IgD-negative memory B cell (primary cell): ENCODE measurements at regions not wholly inside any gene's neighbourhood (a gene's known extent, or its start where the extent isn't known, plus 50 kb on each side); places are given as distances from the start of the nearest gene placed in this dataset.
A peak's percentile ranks its signal among the peaks of the same experiment; 100 is the strongest.

ENCODE experiments used
- H3K27ac Mint-ChIP-seq, 3 donors: one replicate each; pipeline ENCODE4 v1.8.0; 2020 to 2022; ENCODE audit warnings: mild to moderate bottlenecking in 3 of 3, mixed read lengths in 3 of 3, moderate library complexity in 1 of 3
- H3K27me3 Mint-ChIP-seq: one replicate; pipeline ENCODE4 v1.8.0; 2021; ENCODE audit warnings: mixed read lengths
- H3K36me3 Mint-ChIP-seq: one replicate; pipeline ENCODE4 v1.8.0; 2020; ENCODE audit warnings: mild to moderate bottlenecking, mixed read lengths
- H3K4me1 Mint-ChIP-seq, 3 donors: one replicate each; pipeline ENCODE4 v1.8.0; 2020 to 2022; ENCODE audit warnings: mixed read lengths in 3 of 3, mild to moderate bottlenecking in 1 of 3
- H3K4me3 Mint-ChIP-seq, 4 donors: one replicate each; pipeline ENCODE4 v1.8.0; 2020 to 2022; ENCODE audit warnings: mild to moderate bottlenecking in 4 of 4, mixed read lengths in 4 of 4, moderate library complexity in 3 of 4
- H3K9me3 Mint-ChIP-seq, 3 donors: one replicate each; pipeline ENCODE4 v1.8.0; 2020 to 2021; ENCODE audit warnings: mixed read lengths in 3 of 3, mild to moderate bottlenecking in 1 of 3

DNA sequence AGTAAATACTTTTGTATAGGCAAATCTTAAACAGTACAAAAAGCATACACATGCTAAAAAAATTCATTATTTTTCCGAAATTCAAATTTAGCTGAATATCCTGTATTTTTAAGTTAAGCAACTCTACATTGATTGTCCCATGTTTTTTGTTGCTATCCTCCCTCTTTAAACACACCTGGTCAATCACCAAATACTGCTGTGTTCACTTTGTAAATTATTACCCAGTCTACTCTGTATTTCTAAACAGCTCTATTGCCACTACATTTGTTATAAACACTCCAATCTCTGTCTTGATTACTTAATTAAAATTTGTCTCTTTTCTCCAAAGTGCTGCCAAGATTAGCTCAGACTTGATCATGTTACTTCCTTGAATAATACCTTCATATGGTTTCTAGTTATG lies 466.5 kb upstream of the GJE1 start:
- H3K9me3 Mint-ChIP-seq = no peaks in the 10 kb centered on the region
- no peak overlapping the region for H3K4me3 Mint-ChIP-seq
- peaks cover 1% of the 10 kb centered on the region for H3K36me3 Mint-ChIP-seq
- no peaks in the 10 kb centered on the region for H3K27me3 Mint-ChIP-seq
- H3K4me1 Mint-ChIP-seq = peaks cover 0 to 1% (median 0%) of the 10 kb centered on the region in 3 donors
- H3K27ac Mint-ChIP-seq = no peak overlapping the region

DNA sequence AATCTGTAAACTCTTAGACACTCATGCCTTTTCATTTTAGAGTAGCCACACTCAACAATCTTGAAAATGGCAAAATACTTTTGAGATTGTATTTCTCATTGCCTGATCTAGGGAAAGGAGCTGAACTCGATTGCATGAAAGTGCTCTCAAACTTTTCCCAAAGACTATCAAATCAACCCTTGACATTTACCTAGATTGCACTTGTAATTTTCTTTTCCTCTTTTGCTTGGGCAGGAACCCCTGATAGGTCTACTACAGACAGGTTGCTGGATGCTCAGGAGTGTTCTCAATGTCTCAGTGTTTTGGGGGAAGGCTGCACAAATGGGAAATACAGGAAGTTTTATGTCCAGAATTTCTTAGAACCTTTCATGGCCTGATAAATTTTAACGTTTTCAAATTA lies 468.0 kb upstream of the GJE1 start:
- peaks cover 1% of the 10 kb centered on the region for H3K36me3 Mint-ChIP-seq

DNA sequence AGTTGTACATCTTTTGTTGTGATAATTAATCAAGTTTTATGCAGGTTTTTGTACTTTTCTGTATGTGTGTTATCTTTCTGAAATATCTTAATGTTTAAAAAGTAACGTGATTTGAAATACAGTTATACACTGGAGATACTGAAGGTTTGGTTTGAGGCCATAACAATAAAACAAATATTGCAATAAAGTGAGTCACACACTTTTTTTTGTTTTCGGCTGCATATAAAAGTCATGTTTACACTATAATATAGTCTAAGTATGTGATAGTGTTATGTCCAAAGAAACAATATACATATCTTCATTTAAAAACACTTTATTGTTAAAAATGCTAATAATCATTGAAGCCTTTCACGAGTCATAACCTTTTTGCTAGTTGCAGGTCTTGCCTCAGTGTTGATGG lies 473.1 kb upstream of the GJE1 start:
- Mint-ChIP-seq H3K27ac (no peak overlapping the region), H3K36me3 (no peaks in the 10 kb centered on the region), H3K27me3 (no peaks in the 10 kb centered on the region), H3K4me1 (no peaks in the 10 kb centered on the region), H3K4me3 (no peak overlapping the region), H3K9me3 (no peaks in the 10 kb centered on the region)

More for the DNA sequence above, 468.0 kb upstream of the GJE1 start:
- no peaks in the 10 kb centered on the region for H3K9me3 Mint-ChIP-seq
- no peaks in the 10 kb centered on the region for H3K4me1 Mint-ChIP-seq
- no peaks in the 10 kb centered on the region for H3K27me3 Mint-ChIP-seq
- no peak overlapping the region for H3K27ac Mint-ChIP-seq
- H3K4me3 Mint-ChIP-seq = no peak overlapping the region

DNA sequence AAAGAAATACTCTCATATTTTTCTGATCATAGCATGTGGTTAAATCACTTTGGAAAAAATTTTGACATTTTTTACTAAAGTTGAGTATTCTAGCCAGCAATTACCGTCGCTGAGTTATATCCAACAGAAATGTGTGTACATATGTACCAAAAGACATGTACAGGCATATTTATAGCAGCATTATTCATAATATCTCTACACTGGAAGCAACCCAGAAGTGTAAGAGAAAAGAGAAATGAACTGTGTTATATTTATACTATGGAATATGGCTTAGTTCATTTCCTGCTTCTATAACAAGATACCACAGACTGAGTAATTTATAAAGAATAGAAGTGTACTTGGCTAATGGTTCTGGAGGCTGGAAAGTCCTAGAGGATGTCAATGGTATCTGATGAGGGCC lies 474.0 kb upstream of the GJE1 start:
- H3K36me3 Mint-ChIP-seq = no peaks in the 10 kb centered on the region
- no peaks in the 10 kb centered on the region for H3K9me3 Mint-ChIP-seq
- H3K27ac Mint-ChIP-seq = no peak overlapping the region
- no peak overlapping the region for H3K4me3 Mint-ChIP-seq
- H3K27me3 Mint-ChIP-seq = no peaks in the 10 kb centered on the region
- H3K4me1 Mint-ChIP-seq = no peaks in the 10 kb centered on the region

DNA sequence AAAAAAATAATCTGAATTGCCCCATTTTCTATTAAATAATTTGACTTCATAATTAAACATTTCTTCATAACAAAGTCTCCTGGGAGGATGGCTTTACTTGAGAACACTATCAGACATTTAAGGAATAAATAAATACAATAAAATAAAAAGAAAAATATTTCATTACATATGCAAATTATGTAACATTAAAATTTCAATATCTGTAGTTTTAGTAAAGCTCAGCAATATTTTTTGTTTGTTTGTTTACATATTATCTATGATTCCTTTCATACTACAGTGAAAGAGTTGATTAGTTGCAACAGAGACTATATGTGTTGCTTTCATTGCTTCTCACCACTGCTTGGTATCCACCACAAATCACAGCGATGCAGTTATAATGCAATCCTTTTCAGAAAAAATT lies 474.9 kb upstream of the GJE1 start:
- H3K27me3 Mint-ChIP-seq = no peaks in the 10 kb centered on the region
- H3K4me1 Mint-ChIP-seq = no peaks in the 10 kb centered on the region
- no peak overlapping the region for H3K27ac Mint-ChIP-seq
- no peaks in the 10 kb centered on the region for H3K36me3 Mint-ChIP-seq
- no peaks in the 10 kb centered on the region for H3K9me3 Mint-ChIP-seq
- no peak overlapping the region for H3K4me3 Mint-ChIP-seq

DNA sequence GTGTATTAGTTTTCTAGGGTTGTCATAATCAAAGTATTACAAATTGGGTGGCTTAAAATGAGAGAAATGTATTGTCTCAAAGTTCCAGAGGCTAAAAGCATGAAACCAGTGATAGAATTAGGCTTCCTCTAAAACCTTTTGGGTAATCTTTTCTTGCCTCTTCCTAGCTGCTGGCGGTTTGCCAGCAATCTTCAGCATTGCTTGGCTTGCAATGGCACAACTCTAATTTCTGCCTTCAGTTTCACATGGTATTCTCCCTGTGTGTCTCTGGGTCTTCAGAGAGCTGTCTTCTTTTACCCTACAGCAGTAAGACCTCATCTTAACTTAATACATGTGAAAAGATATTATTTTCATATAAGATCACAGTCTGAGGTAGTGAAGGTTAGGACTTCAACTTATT lies 479.1 kb upstream of the GJE1 start:
- no peaks in the 10 kb centered on the region for H3K9me3 Mint-ChIP-seq
- no peak overlapping the region for H3K4me3 Mint-ChIP-seq
- no peaks in the 10 kb centered on the region for H3K27me3 Mint-ChIP-seq
- no peaks in the 10 kb centered on the region for H3K36me3 Mint-ChIP-seq
- H3K27ac Mint-ChIP-seq = no peak overlapping the region
- no peaks in the 10 kb centered on the region for H3K4me1 Mint-ChIP-seq

DNA sequence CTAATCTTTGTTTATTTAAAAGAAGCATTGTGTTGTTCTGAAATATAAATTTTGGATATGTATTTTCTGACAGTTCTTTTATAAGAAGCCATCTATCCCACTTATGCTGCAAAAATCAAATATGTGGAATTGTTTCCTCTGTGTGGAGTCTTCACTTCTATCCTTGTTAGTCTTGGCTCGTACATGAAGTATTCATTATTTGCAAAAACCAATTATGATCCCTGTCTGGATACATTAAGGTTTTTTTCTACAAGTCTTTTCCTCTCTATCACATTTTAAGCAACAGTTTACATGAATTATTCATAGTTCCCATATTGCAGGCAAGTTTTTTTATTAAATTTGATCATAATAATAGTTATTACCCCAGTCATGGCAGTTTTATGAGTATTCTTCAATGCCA lies 490.8 kb upstream of the GJE1 start:
- no peak overlapping the region for H3K4me3 Mint-ChIP-seq
- H3K27ac Mint-ChIP-seq = no peak overlapping the region
- H3K9me3 Mint-ChIP-seq = no peaks in the 10 kb centered on the region
- no peaks in the 10 kb centered on the region for H3K4me1 Mint-ChIP-seq
- H3K36me3 Mint-ChIP-seq = no peaks in the 10 kb centered on the region
- no peaks in the 10 kb centered on the region for H3K27me3 Mint-ChIP-seq

DNA sequence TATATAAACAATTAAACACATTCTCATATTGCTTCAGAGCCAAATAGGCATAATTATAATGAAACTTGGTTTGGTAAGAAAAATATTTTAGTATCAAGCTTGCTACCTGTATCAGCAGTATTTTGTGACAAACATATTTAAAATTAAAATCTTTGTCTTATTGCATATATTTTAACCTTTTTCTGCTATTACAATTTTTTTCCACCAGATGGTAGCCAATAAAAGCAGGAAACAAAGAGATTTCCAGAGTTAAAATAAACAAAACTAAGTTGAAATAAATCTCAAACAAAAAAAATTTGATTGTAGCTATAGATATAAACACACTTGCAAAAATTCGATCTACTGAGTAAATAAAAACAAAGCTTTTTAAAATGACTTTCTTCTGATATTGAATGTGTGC lies 491.3 kb upstream of the GJE1 start:
- H3K4me1 Mint-ChIP-seq = no peaks in the 10 kb centered on the region
- no peaks in the 10 kb centered on the region for H3K9me3 Mint-ChIP-seq

DNA sequence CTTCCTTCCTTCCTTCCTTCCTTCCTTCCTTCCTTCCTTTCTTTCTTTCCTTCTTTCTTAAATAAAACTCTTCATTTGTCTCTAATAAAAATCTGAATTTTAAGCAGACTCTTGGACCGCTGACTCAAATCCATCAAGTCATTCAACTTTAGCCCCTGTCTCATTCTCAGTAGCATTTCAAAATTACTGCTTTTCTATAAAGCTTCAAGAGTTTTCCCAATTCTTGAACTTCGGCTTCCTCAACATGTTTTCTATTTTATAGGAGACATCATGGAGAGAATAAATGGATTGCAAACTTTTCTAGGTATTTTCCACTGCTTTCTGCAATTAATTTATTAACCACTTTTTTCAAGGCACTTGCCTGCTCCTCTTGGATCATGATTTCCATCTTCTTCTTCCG lies 497.1 kb upstream of the GJE1 start:
- H3K9me3 Mint-ChIP-seq = no peaks in the 10 kb centered on the region
- H3K4me3 Mint-ChIP-seq = no peak overlapping the region
- H3K36me3 Mint-ChIP-seq = no peaks in the 10 kb centered on the region
- H3K27ac Mint-ChIP-seq = no peak overlapping the region
- H3K27me3 Mint-ChIP-seq = no peaks in the 10 kb centered on the region
- H3K4me1 Mint-ChIP-seq = no peaks in the 10 kb centered on the region

More for the DNA sequence above, 491.3 kb upstream of the GJE1 start:
- Mint-ChIP-seq H3K27ac (no peak overlapping the region), H3K4me3 (no peak overlapping the region), H3K27me3 (no peaks in the 10 kb centered on the region), H3K36me3 (no peaks in the 10 kb centered on the region)

DNA sequence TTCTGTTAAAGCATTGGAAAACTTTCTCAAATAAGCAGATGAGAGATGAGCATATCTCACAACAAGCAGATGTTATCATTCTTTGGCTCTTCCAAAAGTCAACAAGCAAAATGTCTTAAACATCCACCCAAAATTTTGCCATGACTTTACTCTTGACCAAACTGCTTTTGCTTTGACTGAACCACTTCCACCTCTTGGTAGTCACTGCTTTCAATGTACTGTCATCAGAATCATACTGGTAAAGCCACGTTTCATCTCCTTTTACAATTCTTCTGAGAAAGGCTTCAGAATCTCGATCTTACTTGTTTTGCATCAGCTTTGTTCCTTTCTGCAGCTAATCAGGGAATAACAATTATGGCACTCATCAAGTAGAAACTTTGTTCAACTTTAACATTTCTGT lies 498.5 kb upstream of the GJE1 start:
- no peaks in the 10 kb centered on the region for H3K4me1 Mint-ChIP-seq
- H3K27me3 Mint-ChIP-seq = no peaks in the 10 kb centered on the region
- no peaks in the 10 kb centered on the region for H3K36me3 Mint-ChIP-seq
- peaks cover 0 to under 1% (median 0%) of the 10 kb centered on the region in 3 donors for H3K9me3 Mint-ChIP-seq
- no peak overlapping the region for H3K27ac Mint-ChIP-seq
- peak overlapping the region in 1 of 4 donors; percentile 34 for H3K4me3 Mint-ChIP-seq

DNA sequence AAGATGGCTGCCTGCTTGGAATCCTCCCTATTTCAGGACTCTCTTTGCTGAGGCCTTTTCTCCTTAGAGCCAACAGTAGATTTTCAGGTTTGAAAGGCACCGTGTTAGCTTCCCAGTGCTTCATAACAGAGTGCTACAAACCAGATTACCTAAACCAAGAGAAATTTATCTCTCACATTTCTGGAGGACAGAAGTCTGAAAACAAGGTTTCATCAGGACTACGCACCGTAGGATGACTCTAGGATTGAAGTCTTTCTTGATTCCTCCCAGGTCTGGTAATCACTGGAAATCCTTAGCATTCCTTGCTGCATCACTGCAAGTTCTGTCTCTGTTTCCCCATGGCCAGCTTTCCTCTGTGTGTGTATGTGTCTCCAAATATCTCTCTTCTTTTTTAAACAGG lies 508.4 kb upstream of the GJE1 start:
- Mint-ChIP-seq H3K27me3 (no peaks in the 10 kb centered on the region), H3K4me1 (no peaks in the 10 kb centered on the region), H3K9me3 (peaks cover 0 to 4% (median 4%) of the 10 kb centered on the region in 3 donors), H3K27ac (no peak overlapping the region), H3K36me3 (no peaks in the 10 kb centered on the region), H3K4me3 (no peak overlapping the region)

DNA sequence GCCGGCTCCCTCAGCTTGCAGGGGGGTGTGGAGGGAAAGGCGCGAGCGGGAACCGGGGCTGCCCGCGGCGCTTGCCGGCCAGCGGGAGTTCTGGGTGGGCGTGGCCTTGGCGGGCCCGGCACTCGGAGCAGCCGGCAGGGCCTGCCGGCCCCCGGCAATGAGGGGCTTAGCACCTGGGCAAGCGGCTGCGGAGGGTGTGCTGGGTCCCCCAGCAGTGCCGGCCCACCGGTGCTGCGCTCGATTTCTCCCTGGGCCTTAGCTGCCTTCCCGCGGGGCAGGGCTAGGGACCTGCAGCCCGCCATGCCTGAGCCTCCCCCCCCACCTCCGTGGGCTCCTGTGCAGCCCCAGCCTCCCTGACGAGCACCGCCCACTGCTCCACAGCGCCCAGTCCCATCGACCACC lies 514.5 kb upstream of the GJE1 start:
- H3K27me3 Mint-ChIP-seq = no peaks in the 10 kb centered on the region
- H3K4me3 Mint-ChIP-seq = no peak overlapping the region
- no peaks in the 10 kb centered on the region for H3K4me1 Mint-ChIP-seq
- no peaks in the 10 kb centered on the region for H3K36me3 Mint-ChIP-seq
- no peaks in the 10 kb centered on the region for H3K9me3 Mint-ChIP-seq
- H3K27ac Mint-ChIP-seq = no peak overlapping the region

DNA sequence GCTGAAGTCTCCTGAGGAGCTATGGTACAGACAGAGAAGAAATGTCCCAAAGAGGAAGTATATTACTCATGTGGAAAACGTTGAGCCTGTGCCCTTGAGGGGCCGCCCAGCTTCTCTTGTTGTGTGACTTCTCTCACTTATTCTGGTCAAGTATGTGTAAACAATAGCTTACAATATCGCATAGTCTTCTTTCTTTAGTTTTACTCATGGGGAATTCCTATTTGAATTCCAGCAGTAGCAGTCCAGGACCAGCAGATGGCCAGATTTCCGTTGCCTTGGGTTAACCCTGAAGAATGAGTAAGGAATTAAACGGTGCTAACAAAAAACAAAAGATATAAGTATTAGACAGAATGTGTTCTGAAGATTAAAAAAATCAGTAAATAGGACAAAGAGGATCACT lies 522.0 kb upstream of the GJE1 start:
- no peak overlapping the region for H3K4me3 Mint-ChIP-seq
- H3K27ac Mint-ChIP-seq = no peak overlapping the region
- H3K4me1 Mint-ChIP-seq = peaks cover 0 to 2% (median 0%) of the 10 kb centered on the region in 3 donors

DNA sequence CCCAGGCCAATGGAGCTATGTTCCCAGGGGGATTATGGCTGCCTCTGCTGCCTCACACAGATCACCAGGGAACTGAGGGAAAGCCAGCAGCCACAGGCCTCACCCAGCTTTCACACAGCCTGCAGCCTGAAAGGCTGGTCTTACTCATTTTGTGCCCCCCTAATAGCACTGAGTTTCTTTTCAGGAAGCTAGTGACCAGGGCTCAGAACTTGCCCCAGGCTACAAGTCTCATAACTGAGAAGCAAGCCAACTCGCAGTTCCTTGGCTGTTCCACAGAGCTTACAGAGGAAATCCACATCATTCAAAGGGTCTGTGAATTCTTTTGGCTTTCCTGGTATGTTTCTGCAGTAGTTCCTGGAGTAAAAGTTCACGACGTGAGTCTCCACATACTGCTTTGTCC lies 524.8 kb upstream of the GJE1 start:
- H3K4me1 Mint-ChIP-seq = peaks cover 0 to 2% (median 0%) of the 10 kb centered on the region in 3 donors
- peaks cover 2% of the 10 kb centered on the region for H3K27me3 Mint-ChIP-seq
- H3K27ac Mint-ChIP-seq = no peak overlapping the region
- H3K9me3 Mint-ChIP-seq = peaks cover 2 to 11% (median 6%) of the 10 kb centered on the region in 3 donors
- no peak overlapping the region for H3K4me3 Mint-ChIP-seq
- H3K36me3 Mint-ChIP-seq = no peaks in the 10 kb centered on the region

More for the DNA sequence above, 522.0 kb upstream of the GJE1 start:
- Mint-ChIP-seq H3K27me3 (peaks cover 2% of the 10 kb centered on the region), H3K9me3 (peaks cover 2 to 11% (median 6%) of the 10 kb centered on the region in 3 donors), H3K36me3 (no peaks in the 10 kb centered on the region)

DNA sequence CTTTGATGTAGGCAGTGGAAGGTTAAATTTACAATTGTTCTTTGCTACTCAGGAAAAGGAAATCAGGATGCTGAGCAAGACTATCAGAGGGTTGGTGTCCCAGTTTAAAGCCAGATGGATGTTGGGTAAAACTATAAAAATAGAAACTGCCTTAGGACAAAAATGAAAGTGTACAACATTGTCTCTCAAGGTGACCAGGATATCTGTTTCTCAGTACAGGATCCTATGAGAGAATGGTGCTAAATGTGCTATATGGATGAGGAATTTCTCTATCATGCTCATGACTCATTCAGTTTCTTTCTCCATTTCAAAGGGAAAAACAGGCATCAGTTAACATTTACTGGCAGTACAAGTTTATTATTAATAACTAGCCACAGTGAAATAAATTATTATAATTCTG lies 534.2 kb upstream of the GJE1 start:
- H3K36me3 Mint-ChIP-seq = no peaks in the 10 kb centered on the region
- H3K9me3 Mint-ChIP-seq = peaks cover 0 to 5% (median 1%) of the 10 kb centered on the region in 3 donors
- H3K27me3 Mint-ChIP-seq = no peaks in the 10 kb centered on the region
- H3K4me3 Mint-ChIP-seq = no peak overlapping the region
- no peaks in the 10 kb centered on the region for H3K4me1 Mint-ChIP-seq
- no peak overlapping the region for H3K27ac Mint-ChIP-seq

DNA sequence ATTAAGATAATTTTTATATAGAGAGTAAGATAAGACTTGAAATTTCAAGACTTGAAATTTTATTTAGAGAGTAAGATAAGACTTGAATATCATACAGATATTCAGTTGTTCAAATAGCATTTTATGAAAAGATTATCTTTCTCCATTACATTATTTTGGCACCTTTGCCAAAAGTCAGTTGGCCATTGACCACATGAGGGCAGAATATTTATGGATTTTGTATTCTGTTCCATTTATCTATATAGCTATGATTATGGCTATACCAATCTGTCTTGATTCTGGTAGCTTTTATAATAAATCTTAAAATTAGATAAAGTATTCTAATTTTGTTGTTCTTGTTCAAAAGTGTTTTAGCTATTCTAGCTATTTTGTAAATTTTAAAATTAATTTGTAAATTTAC lies 537.9 kb upstream of the GJE1 start:
- Mint-ChIP-seq H3K9me3 (no peaks in the 10 kb centered on the region), H3K36me3 (no peaks in the 10 kb centered on the region), H3K4me3 (no peak overlapping the region), H3K27ac (no peak overlapping the region), H3K4me1 (no peaks in the 10 kb centered on the region), H3K27me3 (no peaks in the 10 kb centered on the region)

DNA sequence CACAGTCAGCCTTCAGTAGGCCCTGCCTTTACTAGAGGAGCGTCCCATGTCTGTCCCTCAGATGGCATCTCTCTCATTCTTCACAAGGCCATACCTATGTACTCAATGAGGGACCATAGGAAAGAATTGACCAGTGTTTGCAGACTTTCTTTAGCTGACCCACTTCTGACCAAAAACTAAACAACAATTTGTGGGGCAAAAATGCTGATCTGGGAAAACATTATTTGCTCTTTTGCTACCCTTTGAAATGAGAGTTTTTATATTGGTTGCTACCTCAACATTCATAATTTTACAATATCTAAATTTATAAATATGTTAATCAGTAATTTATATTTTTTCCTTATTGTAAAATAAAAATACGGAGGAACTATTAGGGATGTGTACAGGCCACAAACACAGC lies 539.4 kb upstream of the GJE1 start:
- Mint-ChIP-seq H3K4me3 (no peak overlapping the region), H3K36me3 (no peaks in the 10 kb centered on the region), H3K27ac (no peak overlapping the region), H3K9me3 (no peaks in the 10 kb centered on the region), H3K27me3 (no peaks in the 10 kb centered on the region), H3K4me1 (no peaks in the 10 kb centered on the region)
